HG02973 (cell line): ENCODE measurements at regions not wholly inside any gene's neighbourhood (a gene's known extent, or its start where the extent isn't known, plus 50 kb on each side); places are given as distances from the start of the nearest gene placed in this dataset.

ENCODE experiments used
- ATAC-seq: cut with Tn5 transposase; IDR thresholded peaks from one replicate; pipeline ENCODE4 v1.9.1; 2021; ENCODE audit warnings: moderate library complexity; ENCODE audit not compliant: unreplicated experiment

DNA sequence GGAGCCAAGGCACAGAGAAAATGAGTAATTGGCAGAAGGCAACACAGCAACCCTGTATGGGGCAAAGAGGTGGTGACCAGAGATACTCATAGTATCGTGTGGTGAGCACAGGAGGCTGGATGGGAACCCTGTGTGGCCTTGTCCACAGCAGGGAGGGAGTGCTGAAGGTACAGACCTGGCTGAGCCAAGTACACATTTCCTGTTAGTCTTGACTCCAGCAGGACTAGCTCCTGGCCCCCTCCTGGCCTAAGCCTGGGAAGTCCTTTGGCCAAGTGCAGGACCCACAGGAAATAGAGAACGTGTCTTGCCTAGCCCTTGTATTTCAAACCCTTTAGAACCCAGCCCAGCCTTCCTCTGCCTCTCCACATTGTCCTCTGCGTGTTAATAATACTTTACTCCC is 289.8 kb upstream of the PWP1 start:
- ATAC-seq, result no peak

DNA sequence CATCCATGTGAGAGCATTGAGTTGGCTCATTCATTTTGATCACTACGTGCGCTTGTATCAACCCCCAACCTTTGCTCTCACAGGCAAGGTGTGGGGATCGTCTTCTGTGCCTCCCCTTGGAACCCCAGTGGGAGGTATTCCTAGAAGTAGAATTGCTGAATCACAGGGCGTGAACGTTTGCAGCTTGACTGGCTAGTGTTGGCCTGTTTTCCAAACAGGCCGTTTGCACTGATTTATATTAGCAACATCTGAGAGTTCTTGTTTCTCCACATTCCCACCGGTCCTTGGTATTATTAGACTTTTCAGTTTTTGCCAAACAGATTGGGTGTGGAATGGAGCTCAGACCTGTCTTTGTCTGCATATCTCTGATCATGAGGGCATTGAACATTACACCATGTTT is 288.6 kb upstream of the PWP1 start:
- ATAC-seq, result no peak

DNA sequence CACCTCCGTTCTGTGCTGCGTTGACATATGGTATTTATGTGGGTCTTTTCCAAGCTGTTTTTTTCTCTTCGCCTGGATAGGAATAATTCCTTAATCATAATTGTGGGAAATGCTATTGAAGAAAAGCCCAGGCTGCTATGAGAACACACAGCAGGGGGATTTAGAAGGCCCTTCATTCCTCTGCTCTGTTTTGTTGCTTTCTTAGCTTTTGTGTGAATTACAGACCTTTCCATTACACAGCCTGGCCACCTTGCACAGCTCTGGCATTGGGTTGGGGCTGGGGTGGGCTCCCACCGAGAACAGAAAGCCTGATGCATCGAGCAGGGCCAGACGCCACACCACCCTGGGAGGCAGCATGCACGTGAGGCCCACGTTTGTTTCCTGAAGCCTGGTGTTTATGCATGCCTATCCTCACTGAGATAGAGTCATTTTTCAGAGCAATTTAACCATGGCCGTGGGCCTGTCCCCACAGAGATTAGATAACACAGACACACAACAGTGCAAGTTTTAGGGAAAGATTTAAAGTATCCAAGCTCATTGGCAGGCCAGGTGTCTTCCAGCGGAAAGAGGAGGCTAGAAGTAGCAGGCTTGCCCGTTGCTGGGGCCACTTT is 287.6 kb upstream of the PWP1 start:
- no peak for ATAC-seq

DNA sequence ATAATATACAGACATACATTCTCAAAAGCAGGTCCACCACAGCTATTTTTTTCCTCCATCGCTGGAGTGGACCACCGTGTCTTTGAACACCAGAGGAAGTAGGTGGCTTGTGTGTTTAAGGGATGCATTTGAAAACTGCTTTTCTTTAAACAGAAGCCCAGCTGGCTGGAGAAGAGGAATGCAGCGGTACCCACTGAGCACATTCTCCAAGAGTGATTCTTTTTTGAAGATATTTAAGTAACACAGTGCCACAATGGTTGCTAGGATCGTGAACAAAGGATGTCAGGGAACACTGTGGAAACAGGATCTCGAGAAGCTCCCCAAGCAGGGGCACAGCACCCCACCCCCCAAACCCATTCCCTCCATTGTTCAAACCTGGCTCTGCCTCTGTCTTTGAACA is 286.6 kb upstream of the PWP1 start:
- no peak for ATAC-seq

DNA sequence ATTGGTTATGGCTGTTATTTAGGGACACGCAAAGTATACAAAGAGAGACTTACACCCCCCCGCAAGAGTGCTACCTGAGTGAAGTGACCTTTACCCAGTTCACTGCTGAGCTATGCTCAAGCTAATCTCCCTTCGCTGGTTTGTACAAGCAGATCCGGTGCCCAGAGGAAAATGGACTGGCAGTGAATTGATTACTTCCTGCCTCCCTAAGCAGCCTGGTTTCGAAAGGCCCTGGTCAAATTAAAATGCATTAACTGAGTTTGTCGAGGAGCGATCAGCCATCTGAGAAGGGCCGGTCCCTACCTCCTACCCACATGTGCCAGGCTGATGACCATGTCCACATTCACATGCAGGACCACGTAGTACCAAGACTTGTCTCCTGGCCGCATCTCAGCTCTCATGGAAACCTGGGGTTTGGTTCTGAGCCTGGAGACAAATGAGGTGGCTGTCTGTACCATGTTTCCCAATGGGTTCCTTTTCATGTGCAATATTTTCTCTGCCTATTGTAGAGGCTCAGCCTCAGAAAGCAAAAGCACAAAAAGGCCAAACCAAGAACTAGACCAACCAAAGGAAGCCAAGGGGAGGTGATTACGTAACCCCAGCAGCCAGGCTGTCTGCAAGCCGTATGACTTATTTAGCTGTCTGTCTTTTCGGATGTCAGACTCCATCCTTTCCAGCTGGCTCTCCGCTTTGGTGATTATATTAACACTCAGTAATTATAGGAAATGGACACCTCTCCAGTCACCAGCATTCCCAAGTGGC is 284.7 kb upstream of the PWP1 start:
- no peak for ATAC-seq

DNA sequence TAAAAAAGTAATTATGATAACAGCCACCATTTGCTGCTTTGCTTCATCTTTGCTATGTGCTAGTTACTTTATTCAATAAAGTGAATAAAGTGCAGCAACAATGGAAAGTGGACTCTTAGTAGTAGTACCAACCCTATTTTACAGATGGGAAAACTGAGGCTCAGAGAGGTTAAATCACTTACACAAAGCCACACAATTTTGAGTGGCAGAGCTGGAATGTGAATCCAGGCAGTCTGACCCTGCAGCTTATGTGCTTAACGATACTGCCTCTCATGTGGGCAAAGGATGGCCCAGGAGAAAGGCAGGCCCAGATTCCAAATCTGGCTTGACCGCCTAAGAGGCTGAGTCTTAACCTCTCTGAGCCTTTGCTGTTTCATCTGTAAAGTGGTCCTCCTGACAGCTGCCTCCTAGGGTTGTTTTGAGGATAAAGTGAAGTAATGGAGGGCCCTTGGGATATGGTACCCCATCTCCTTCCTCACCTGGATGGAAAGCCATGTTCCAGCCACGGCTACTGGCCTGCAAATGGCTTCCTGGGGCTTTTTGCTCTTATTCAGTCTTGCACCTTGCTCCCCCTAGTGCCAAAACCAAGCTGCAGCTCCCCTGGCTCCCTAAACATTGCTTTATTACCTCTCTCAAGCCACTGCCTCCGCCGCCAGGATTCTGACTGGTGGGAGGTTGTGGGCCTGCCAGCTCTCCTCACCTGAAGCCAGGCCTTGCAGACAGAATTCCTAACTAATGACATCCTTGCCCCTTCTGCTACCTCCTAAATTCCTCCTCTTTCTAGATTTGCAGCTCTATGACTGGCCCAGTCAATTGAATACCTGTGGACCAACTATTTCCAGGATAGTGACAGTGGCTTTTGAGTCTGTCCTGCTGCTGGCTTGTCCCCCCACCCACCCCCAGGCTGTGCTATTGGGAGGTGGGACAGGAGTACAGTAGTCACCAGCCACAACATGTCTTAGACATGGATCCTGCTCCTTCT is 283.3 kb upstream of the PWP1 start:
- ATAC-seq, result no peak

DNA sequence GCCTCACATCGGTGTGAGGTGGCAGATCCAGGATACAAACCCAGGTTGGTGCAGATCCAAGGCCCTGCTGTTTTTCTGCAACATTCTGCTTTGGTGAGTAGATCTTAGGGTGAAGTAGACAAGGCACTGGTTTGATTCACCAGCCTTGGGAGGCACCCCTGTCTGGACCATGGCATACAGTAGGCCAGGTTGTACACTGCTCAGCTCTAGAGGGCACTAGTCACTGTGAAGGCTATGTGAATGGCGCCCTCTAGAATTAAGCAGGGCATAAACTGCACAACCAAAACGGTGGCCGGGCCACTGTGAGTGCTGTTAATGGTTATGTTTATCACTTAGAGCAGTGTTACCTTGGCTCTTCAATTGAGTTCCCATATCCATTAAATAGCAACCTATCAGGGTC is 280.6 kb upstream of the PWP1 start:
- no peak for ATAC-seq

DNA sequence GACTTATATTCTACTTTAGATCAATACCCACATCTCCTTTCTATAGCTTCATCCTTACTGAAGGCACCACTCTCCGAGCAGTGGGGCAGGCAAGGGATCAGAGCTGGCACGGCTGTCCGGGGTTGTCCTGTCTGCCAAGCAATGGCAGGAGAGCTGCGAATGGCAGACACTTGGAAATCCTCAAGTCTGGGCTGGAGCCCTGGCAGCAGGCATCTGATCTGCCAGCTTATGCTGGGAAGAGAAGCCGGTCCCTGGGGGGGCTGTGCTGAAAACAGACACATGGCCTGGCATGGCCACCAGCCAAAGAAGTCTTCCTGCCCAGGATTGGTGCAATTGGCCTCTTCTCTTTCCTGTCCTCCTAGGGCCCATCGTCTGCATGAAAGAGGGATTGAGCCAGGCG is 280.2 kb upstream of the PWP1 start:
- ATAC-seq, result no peak

DNA sequence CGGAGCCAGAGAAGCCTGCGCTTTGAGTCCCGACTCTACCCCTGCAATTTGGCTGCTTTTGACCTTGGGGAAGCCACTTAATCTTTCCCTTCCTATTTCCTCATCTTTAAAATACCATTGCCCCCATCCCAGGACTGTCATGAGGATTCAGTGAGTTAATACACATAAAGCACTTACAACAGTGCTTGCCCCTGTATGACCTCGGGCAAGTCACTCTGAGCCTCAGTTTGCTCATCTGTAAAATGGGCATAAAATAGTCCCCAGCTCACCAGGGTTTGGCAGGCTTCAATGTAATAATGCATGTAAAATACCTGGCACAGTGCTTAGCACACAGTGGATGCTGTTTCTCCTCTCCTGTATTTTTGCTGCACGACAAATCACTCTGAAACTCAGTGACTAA is 278.7 kb upstream of the PWP1 start:
- ATAC-seq, result no peak

DNA sequence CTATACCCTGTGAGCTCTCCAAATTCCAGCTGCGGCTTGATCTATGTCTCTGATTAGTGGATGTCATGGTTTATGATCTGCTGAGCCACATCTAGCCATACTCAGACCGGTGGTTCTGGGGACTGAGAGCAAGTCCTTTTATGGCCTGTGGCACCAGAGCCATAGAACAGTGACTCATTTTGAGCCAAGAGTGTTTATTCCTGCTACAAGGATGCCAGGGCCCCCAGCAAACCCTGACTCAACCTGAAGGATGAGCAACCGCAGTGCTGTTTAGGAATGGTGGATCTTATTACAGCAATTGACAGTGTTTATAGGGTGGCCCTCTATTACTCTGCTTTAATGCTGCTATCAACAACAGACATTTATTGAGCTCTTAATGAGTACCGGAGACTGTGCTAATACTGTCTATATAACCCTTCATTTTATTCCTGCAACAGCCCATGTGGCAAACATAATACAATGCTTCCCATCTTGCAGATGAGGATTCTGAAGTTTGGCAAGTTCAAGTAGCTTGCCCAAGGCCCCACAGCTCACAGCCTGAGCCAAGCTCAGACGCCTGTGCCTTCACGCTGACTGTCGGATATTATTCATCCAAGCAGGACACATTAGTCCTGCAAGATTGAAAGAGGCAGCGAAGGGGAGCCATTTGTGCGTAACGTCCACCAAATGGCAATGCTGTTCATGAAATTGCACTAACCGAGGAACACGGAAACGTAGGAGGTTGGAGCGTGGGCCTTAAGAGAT is 273.6 kb upstream of the PWP1 start:
- ATAC-seq, result no peak

DNA sequence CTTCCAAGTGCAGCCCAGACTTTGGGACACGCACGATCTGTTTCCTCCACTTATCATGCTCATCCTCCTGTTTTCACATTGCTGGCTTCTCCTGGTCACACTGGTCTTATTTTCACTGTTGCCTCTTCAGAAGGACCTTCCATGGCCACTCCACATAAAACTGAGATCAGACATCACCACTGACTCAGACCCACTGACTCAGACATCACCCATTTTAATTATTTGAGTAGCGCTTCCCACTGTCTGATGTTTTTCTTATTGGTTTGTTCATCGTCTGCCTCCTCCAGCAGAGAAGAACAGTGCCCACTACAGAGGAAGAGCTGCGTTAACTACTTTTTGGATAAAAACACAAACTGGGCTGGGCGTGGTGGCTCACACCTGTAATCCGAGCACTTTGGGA is 270.5 kb upstream of the PWP1 start:
- no peak for ATAC-seq

DNA sequence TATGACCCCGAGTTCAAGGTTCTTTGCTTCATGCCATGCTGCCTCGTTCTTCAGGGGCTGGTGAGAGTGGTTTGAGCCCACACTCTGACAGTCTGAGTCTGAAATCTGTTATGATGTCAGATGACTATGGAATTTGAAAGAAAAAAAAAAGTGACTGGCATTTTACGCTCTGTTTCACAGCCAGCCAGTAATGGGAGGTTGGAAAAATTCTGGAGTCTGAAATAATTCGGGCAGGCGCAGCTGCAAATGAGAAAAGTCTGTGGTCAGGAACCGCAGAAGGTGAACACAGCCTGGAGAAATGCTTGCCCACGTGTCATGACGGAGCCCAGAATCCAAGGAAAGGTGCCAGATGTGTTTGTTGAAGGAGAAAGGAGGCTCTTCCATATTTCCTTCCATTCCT is 269.8 kb upstream of the PWP1 start:
- ATAC-seq, result no peak

DNA sequence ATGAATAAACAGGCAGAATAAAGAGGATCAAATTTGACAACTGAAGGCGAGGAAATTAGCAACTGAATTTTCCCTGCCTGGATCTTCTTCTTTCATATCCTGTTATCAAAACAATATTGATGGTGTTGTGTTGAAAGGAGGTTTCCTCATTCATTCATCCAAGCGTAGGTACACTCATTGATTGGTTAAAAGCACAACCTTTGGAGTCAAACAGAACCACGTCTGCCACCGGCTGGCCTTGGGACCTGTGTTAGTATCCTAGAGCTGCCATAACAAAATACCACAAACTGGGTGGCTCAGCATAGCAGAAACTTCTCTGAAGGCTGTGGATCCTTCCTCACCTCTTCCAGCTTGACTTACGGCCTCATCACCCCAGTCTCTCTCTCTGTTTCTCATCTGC is 268.6 kb upstream of the PWP1 start:
- no peak for ATAC-seq

DNA sequence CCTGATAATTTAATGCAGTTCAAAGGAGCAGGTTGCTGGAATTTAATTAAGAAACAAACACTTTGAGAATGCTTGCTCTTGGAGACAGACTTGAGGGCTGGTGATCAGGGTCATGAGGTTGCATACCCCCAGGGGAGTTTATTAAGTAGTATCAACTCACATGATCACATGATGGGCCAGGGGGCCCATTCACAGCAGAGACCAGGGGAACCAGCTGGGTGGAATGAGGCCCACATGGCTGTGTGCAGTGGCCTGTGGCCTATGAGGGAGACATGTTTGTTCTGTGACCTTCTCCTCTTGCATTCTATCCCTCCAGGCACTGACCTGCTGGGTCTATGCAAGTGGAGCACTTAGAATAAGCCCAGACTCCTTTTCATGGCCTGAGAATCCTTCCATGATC is 266.6 kb upstream of the PWP1 start:
- no peak for ATAC-seq

DNA sequence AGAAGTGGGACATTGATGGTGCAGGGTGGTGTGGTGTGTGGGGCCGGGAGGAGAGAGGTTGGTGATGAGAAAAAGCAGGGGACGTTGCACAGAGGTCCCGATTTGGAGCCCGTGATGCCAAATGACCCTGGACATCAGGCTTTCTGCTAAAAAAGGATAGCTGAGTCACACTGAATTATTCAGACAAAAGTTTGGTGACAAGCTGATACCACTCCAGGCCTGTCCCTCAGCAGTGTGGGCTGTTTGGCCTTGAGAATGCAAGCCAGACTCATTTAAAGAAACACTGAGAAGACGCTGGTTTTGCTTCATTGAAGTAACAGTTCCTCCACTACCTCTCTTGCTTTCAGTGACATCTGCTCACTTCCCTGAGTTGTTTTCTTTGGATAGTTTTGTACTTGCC is 262.1 kb upstream of the PWP1 start:
- no peak for ATAC-seq

DNA sequence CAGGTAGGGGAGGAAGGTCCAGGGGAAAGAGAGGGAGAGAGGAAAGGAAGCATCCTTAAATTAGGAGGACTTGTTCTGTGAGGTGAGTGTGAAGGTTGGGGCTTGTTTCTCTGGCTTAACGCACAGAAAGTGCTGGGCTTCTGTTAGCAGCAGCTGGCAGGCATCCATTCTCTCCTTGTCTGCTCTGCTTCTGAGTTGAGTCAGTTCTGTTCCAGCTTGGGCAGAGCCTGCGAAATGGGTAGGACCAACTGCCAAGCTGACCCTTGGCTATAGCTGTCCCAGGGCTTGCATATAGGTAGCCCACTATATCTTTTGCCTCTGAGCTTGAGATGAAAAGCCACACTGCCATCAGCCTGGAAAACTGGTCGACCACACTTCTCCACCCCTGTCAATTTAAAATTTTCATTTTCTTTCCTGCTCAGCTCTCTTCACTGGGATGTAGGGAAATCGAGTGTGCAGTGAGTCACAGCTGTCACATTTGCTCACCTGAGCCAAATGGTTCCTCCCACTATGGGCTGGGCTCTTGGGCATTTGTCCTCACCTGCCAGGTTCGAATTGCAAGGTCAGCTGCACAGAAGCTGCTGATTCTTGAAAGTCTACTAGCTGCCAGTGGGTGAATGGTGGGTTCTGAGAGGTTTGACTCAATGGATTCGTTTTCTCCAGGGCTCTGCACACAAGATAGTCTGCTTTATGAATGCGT is 256.4 kb upstream of the PWP1 start:
- no peak for ATAC-seq

DNA sequence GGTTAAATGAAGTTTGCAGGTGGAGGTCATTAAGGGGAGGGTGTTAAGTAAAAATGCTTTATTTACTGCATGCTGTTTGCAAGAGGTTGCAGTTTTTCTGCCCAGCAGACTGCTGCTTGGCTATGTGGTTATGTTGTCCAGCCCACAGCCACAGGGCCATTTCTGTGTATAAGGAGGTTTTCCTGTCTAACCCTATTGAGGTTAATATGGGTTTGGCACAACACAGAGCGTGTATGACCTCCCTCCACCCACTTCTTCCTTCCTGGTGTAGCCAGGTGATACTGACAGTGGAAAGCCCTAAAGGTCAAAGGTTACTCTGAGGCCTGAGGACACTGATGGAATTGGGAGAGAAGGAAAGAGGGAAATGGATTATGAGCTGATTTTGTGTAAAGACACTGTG is 253.7 kb upstream of the PWP1 start:
- ATAC-seq, result no peak

DNA sequence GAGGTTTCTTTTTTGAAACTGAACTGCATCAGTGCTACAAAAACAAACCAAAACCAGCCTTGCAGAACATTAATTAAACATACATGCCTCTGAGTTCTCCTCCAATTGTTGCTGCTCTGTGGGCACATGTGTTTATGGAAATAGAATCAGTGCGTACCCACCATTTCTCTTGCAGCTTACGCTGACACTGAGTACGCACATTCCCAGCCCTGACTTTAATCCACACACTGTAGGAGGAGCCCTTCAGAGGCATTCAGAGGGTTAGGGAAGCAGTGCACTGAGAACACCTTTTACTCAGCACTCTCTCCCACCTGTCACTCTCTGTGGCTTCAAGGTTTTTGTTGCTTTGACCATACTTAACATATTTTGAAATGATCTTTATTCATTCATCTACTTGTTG is 250.5 kb upstream of the PWP1 start:
- ATAC-seq, result no peak

DNA sequence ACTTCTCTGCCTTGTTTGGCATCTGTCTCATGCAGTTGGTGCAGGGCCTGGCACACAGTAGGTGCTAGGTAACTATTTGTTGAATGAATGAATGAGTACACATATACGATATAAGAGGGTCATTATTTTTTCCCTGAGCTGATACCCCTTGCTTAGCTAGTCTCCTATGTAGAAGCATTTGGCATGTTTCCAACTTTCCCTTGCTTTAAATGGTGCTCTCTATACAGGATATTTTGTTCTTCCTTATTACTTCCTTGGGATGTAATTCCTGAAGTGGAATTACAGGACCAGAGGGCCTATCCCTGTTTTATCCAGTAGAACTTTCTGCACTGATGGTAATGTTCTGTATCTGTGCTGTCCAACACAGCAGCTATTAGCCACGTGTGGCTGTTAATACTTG is 250.1 kb upstream of the PWP1 start:
- ATAC-seq, result no peak

DNA sequence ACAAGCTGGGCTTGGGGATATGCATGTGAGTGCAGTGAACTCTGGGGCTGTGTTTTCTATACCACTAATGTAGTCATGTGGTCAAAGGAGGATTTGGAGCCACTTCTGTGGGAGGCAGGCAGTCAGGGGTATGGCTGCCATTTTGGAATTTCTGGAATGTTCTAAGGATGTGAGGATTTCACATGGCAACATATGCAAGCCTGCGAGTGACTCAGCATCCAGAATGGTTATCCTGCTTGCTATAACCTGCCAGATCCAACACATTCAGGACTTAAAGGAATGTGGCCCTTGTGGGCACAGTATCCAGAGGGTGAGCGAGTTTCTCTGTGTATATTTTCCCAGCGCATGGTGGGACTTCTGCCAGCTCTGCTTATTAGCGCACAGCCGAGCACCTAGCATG is 249.2 kb upstream of the PWP1 start:
- no peak for ATAC-seq

DNA sequence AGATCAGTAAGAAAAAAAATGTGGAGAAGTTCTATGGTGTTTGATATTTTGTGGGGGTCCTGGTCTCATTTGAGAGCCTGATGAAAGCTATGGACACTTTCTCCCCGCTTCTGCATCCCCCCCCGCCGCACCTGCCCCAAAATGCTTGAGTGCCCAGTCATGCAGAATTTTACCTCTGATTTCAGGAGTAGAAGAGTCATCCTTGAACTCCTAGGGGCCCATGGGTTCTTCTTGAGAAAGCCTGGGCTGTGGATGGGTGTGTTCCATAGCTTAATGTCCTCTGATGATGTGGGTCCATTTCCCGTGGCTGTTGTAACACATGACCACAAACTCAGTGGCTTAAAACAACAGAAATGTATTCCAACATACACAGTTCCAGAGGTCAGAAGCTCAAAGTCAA is 248.8 kb upstream of the PWP1 start:
- no peak for ATAC-seq
